Neural cell (in vitro differentiated cells): ENCODE measurements at regions not wholly inside any gene's neighbourhood (a gene's known extent, or its start where the extent isn't known, plus 50 kb on each side); places are given as distances from the start of the nearest gene placed in this dataset.

Experiments
- CTCF ChIP-seq: fragments of 450-650 bp; IDR thresholded peaks from 2 replicates; pipeline ENCODE4 v1.5.1; 2014; ENCODE audit warnings: antibody characterized with exemption, mild to moderate bottlenecking, moderate library complexity; ENCODE audit not compliant: poor library complexity, severe bottlenecking
- EP300 ChIP-seq: fragments of 450-650 bp; conservative IDR thresholded peaks from 2 replicates; pipeline ENCODE4 v1.6.1; 2014; ENCODE audit warnings: antibody characterized with exemption, mild to moderate bottlenecking, moderate library complexity; ENCODE audit not compliant: poor library complexity, severe bottlenecking
- EZH2 ChIP-seq: fragments of 200-600, 300-800 bp; shearing (Covaris generic), sonication (generic); IDR thresholded peaks from 2 replicates; pipeline ENCODE4 v1.6.1; 2014; ENCODE audit warnings: antibody characterized with exemption, low read length, borderline replicate concordance, mild to moderate bottlenecking; ENCODE audit not compliant: insufficient read depth, poor library complexity, severe bottlenecking
- MXI1 ChIP-seq: fragments of 450-650 bp; conservative IDR thresholded peaks from 2 replicates; pipeline ENCODE4 v1.6.1; 2014; ENCODE audit warnings: antibody characterized with exemption, mild to moderate bottlenecking; ENCODE audit not compliant: poor library complexity, severe bottlenecking
- TAF1 ChIP-seq: IDR thresholded peaks from 2 replicates; pipeline ENCODE4 v1.6.1; 2012; ENCODE audit warnings: low read depth

DNA sequence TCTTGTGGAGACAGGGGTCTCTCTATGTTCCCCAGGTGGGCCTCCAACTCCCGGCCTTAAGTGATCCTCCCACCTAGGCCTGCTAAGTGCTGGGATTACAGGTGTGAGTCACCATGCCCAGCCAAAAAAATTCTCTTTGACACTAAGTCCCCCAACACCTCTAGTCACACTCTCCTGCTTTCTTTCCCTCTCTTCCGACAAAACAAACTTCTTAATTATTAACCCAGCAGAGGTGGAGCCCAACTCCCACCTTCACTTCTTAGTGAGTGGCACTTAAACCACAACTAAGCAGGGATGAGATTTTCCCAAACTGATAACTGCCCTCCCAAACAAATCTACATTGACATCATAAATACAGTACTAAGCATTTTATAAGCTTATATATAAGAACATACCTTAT lies 60.5 kb upstream of the PMAIP1 start:
- TF ChIP-seq EZH2 (no peak), MXI1 (no peak), CTCF (no peak), TAF1 (no peak), EP300 (no peak)
